ENCODE measurements at regions not wholly inside any gene's neighbourhood (a gene's known extent, or its start where the extent isn't known, plus 50 kb on each side); places are given as distances from the start of the nearest gene placed in this dataset.

GRCh38 chr16:72588551-72588950, 416.6 kb upstream of the PMFBP1 start:
- TF ChIP-seq EP300 (IDR thresholded peaks at IDR 0.05), result no peak
- no peak for TF ChIP-seq CTCF (IDR thresholded peaks at IDR 0.05)
